ENCODE measurements at regions not wholly inside any gene's neighbourhood (a gene's known extent, or its start where the extent isn't known, plus 50 kb on each side); places are given as distances from the start of the nearest gene placed in this dataset.
"Not testable (repeated sequence)": the region's sequence is repeated elsewhere in the genome, so short reads cannot be mapped to it uniquely, and the experiment has no call there.

DNA sequence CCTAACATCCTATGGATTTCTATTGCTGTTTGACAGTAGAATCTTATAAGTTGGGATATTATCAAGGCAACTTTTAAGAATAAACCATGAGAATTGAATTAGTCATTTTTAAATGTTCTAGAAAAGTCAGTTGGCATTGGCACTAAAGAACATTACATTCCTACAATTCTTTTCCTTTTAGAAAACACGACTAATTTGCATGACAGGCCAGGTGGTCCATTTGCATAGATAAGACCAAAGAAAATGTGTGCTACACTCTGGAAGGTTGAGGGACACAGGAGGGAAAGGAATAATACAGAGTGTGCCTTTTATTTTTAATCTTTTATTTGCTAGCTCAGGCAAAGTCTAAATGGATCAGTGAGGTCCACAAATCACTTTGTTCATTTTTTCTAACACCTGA lies 962.3 kb downstream of the EPHA3 start:
- peak overlapping the region; percentile 74 for H3K27ac Mint-ChIP-seq
- Histone ChIP-seq H3K27ac (ENCODE audit: low read depth, low read length) (no peak overlapping the region), H3K9ac (ENCODE audit: extremely low read depth, low read length, poor library complexity, severe bottlenecking) (no peak overlapping the region), H3K9me3 (ENCODE audit: control insufficient read depth, low read length) (peaks cover 12% of the 10 kb centered on the region), H3K4me3 (ENCODE audit: low read length) (no peak overlapping the region), H3K4me1 (ENCODE audit: control insufficient read depth, insufficient read depth, low read length) (peaks cover 4% of the 10 kb centered on the region), H3K27me3 (ENCODE audit: control insufficient read depth, insufficient read depth, low read length, poor library complexity, severe bottlenecking) (no peaks in the 10 kb centered on the region), H3K36me3 (ENCODE audit: control insufficient read depth, insufficient read depth, low read length) (no peaks in the 10 kb centered on the region)
- H3K4me3 Mint-ChIP-seq = no peak overlapping the region
- H3K27me3 Mint-ChIP-seq (ENCODE audit: insufficient read depth) = no peaks in the 10 kb centered on the region
- WGBS, 2 experiments (ENCODE audit: insufficient coverage in 1 of 2, insufficient read length in 1 of 2) = 4% methylated on average over 1 of the region's 1 CpG; no CpG with 5 or more reads in 1 of the 2 experiments
- peaks cover 22% of the 10 kb centered on the region for H3K36me3 Mint-ChIP-seq (ENCODE audit: low read depth)
- peaks cover 22% of the 10 kb centered on the region for H3K4me1 Mint-ChIP-seq
- DNase-seq = no peak
- TF ChIP-seq, protein P1, sequence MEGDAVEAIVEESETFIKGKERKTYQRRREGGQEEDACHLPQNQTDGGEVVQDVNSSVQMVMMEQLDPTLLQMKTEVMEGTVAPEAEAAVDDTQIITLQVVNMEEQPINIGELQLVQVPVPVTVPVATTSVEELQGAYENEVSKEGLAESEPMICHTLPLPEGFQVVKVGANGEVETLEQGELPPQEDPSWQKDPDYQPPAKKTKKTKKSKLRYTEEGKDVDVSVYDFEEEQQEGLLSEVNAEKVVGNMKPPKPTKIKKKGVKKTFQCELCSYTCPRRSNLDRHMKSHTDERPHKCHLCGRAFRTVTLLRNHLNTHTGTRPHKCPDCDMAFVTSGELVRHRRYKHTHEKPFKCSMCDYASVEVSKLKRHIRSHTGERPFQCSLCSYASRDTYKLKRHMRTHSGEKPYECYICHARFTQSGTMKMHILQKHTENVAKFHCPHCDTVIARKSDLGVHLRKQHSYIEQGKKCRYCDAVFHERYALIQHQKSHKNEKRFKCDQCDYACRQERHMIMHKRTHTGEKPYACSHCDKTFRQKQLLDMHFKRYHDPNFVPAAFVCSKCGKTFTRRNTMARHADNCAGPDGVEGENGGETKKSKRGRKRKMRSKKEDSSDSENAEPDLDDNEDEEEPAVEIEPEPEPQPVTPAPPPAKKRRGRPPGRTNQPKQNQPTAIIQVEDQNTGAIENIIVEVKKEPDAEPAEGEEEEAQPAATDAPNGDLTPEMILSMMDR (conservative IDR thresholded peaks at IDR 0.05) = no peak
- H3K9me3 Mint-ChIP-seq = peaks cover 27% of the 10 kb centered on the region

DNA sequence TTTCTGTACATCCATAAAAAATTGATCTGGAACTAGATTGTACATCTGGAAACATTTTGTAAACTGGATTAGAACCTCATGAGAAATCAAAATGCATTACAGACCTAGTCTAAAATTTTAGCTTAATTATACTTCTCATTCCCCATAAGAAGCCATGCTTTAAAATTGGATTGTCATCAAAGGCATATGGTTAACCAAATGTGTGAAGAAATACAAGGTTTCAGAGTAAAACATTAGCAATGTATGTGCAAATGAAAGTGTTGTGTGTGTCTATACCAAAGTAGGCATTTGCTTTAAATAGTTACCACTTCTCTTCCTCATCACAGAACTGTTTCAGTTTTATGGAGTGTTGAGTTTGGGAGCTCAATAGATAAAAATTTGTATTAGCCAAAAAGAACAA lies 968.7 kb downstream of the EPHA3 start:
- no peaks in the 10 kb centered on the region for H3K27me3 Mint-ChIP-seq (ENCODE audit: insufficient read depth)
- H3K4me3 Mint-ChIP-seq = no peak overlapping the region
- peaks cover 8% of the 10 kb centered on the region for H3K4me1 ChIP-seq (ENCODE audit: control insufficient read depth, insufficient read depth, low read length)
- DNase-seq = no peak
- H3K9me3 ChIP-seq (ENCODE audit: control insufficient read depth, low read length) = peaks cover 12% of the 10 kb centered on the region
- H3K4me1 Mint-ChIP-seq = peaks cover 19% of the 10 kb centered on the region
- H3K9ac ChIP-seq (ENCODE audit: extremely low read depth, low read length, poor library complexity, severe bottlenecking) = no peak overlapping the region
- H3K27me3 ChIP-seq (ENCODE audit: control insufficient read depth, insufficient read depth, low read length, poor library complexity, severe bottlenecking) = no peaks in the 10 kb centered on the region
- H3K4me3 ChIP-seq (ENCODE audit: low read length) = no peak overlapping the region
- H3K9me3 Mint-ChIP-seq = peaks cover 25% of the 10 kb centered on the region
- no peak overlapping the region for H3K27ac Mint-ChIP-seq
- H3K27ac ChIP-seq (ENCODE audit: low read depth, low read length) = no peak overlapping the region
- H3K36me3 ChIP-seq (ENCODE audit: control insufficient read depth, insufficient read depth, low read length) = no peaks in the 10 kb centered on the region
- peaks cover 23% of the 10 kb centered on the region for H3K36me3 Mint-ChIP-seq (ENCODE audit: low read depth)
- TF ChIP-seq, protein P1 (conservative IDR thresholded peaks at IDR 0.05) = no peak

DNA sequence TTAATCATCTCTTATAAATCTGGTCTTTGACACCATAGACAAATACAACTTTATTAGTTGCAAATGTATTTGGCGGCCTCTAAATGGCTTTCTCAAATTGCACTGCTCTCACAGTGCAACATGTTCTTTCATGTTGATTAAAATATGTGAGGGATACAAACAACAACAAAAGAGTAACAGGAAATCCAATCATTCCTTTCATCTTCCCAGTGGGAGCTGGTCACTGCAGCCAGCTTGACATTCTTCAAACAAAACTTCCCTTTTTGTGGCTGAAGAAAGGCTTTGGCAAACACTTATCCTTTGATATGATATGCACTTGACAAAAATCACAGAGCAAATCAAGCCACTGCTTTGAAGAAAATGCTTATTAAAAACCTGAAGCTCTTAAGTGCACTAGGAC lies 973.6 kb downstream of the EPHA3 start:
- Histone ChIP-seq H3K4me1 (ENCODE audit: control insufficient read depth, insufficient read depth, low read length) (peaks cover 16% of the 10 kb centered on the region), H3K36me3 (ENCODE audit: control insufficient read depth, insufficient read depth, low read length) (peaks cover 11% of the 10 kb centered on the region), H3K9me3 (ENCODE audit: control insufficient read depth, low read length) (no peaks in the 10 kb centered on the region), H3K27ac (ENCODE audit: low read depth, low read length) (no peak overlapping the region), H3K27me3 (ENCODE audit: control insufficient read depth, insufficient read depth, low read length, poor library complexity, severe bottlenecking) (no peaks in the 10 kb centered on the region), H3K9ac (ENCODE audit: extremely low read depth, low read length, poor library complexity, severe bottlenecking) (no peak overlapping the region), H3K4me3 (ENCODE audit: low read length) (no peak overlapping the region)
- TF ChIP-seq, protein P1 (conservative IDR thresholded peaks at IDR 0.05) = no peak
- Mint-ChIP-seq H3K27me3 (ENCODE audit: insufficient read depth) (no peaks in the 10 kb centered on the region), H3K36me3 (ENCODE audit: low read depth) (no peaks in the 10 kb centered on the region), H3K4me1 (peaks cover 35% of the 10 kb centered on the region), H3K27ac (no peak overlapping the region), H3K9me3 (no peaks in the 10 kb centered on the region), H3K4me3 (no peak overlapping the region)
- peak; percentile 63 for DNase-seq
- 0% methylated on average over 1 of the region's 1 CpG; no CpG with 5 or more reads in 1 of the 2 experiments for WGBS, 2 experiments (ENCODE audit: insufficient coverage in 1 of 2, insufficient read length in 1 of 2)

- H3K4me1 ChIP-seq (ENCODE audit: control insufficient read depth, insufficient read depth, low read length) = peaks cover 15% of the 10 kb centered on the region
- WGBS, 2 experiments (ENCODE audit: insufficient coverage in 1 of 2, insufficient read length in 1 of 2) = 25 to 28% methylated on average over 2 to 8 of the region's 8 CpGs
- not testable (repeated sequence) for H3K27ac Mint-ChIP-seq
Observed at GRCh38 chr3:90086297-90086696, 978.9 kb downstream of the EPHA3 start.

More at GRCh38 chr3:90086297-90086696, 978.9 kb downstream of the EPHA3 start:
- H3K4me3 Mint-ChIP-seq; H3K27ac ChIP-seq (ENCODE audit: low read depth, low read length); H3K27me3 ChIP-seq (ENCODE audit: control insufficient read depth, insufficient read depth, low read length, poor library complexity, severe bottlenecking); H3K9me3 Mint-ChIP-seq; H3K27me3 Mint-ChIP-seq (ENCODE audit: insufficient read depth); H3K9me3 ChIP-seq (ENCODE audit: control insufficient read depth, low read length): not testable (repeated sequence)
- Mint-ChIP-seq H3K36me3 (ENCODE audit: low read depth) (peaks cover 30% of the 10 kb centered on the region), H3K4me1 (peaks cover 34% of the 10 kb centered on the region)
- DNase-seq = peak; percentile 61
- Histone ChIP-seq H3K4me3 (ENCODE audit: low read length) (peak overlapping the region; percentile 94), H3K36me3 (ENCODE audit: control insufficient read depth, insufficient read depth, low read length) (peaks cover 48% of the 10 kb centered on the region), H3K9ac (ENCODE audit: extremely low read depth, low read length, poor library complexity, severe bottlenecking) (peak overlapping the region; percentile 79)
